H1 (cell line): ENCODE measurements at regions not wholly inside any gene's neighbourhood (a gene's known extent, or its start where the extent isn't known, plus 50 kb on each side); places are given as distances from the start of the nearest gene placed in this dataset.
A peak's percentile ranks its signal among the peaks of the same experiment; 100 is the strongest.

ENCODE experiments used
- ATF2 ChIP-seq: IDR thresholded peaks from 2 replicates; pipeline ENCODE4 v1.6.1; 2012; ENCODE audit warnings: low read length, inconsistent platforms
- CBX5 ChIP-seq: fragments of 300-800, 300-1000 bp; sonication (generic); IDR thresholded peaks from 2 replicates; pipeline ENCODE4 v1.7.1; 2016; ENCODE audit warnings: antibody characterized with exemption, low read length, low read depth
- CBX8 ChIP-seq: fragments of 300-800, 300-1000 bp; sonication (generic); IDR thresholded peaks from 2 replicates; pipeline ENCODE4 v1.7.1; 2016; ENCODE audit warnings: low read depth, low read length, borderline replicate concordance
- CREB1 ChIP-seq: IDR thresholded peaks from 2 replicates; pipeline ENCODE4 v1.6.1; 2012; ENCODE audit warnings: inconsistent platforms
- EP300 ChIP-seq, 2 experiments: IDR thresholded peaks; 1 replicate in 1 of 2; 2 replicates in 1 of 2; pipeline ENCODE4 v1.6.1; 2011 to 2012; ENCODE audit warnings: low read depth in 2 of 2, low read length in 2 of 2, mild to moderate bottlenecking in 2 of 2, borderline replicate concordance in 1 of 2, inconsistent platforms in 1 of 2, moderate library complexity in 1 of 2
- GABPA ChIP-seq: IDR thresholded peaks from 2 replicates; pipeline ENCODE4 v1.6.1; 2011; ENCODE audit warnings: mild to moderate bottlenecking, low read length, moderate library complexity, borderline replicate concordance; ENCODE audit not compliant: insufficient read depth
- GTF2F1 ChIP-seq: IDR thresholded peaks from 2 replicates; pipeline ENCODE4 v1.6.1; 2012; ENCODE audit warnings: low read depth, low read length, improper control_type of control experiment, borderline replicate concordance
- JUN ChIP-seq: IDR thresholded peaks from 2 replicates; pipeline ENCODE4 v1.6.1; 2011; ENCODE audit warnings: low read depth, mild to moderate bottlenecking, improper control_type of control experiment, low read length
- KDM1A ChIP-seq: fragments of 200-600, 300-600 bp; sonication (generic); IDR thresholded peaks from 2 replicates; pipeline ENCODE4 v1.7.1; 2016; ENCODE audit warnings: mild to moderate bottlenecking, low read length, borderline replicate concordance
- KDM4A ChIP-seq: IDR thresholded peaks from one replicate; pipeline ENCODE4 v1.7.1; 2012; ENCODE audit warnings: low read depth, mild to moderate bottlenecking, moderate library complexity, low read length, inconsistent platforms; ENCODE audit not compliant: severe bottlenecking
- KDM5A ChIP-seq: fragments of 200-600 bp; IDR thresholded peaks from 2 replicates; pipeline ENCODE4 v1.7.1; 2012; ENCODE audit warnings: mild to moderate bottlenecking, low read length, inconsistent platforms, mixed read lengths
- MAFK ChIP-seq: IDR thresholded peaks from 2 replicates; pipeline ENCODE4 v1.6.1; 2012; ENCODE audit warnings: low read depth, mild to moderate bottlenecking, improper control_type of control experiment, low read length
- NANOG ChIP-seq: IDR thresholded peaks from 2 replicates; pipeline ENCODE4 v1.6.1; 2011; ENCODE audit warnings: low read length, low read depth, mild to moderate bottlenecking, inconsistent platforms; ENCODE audit not compliant: insufficient read depth, poor library complexity, severe bottlenecking
- NRF1 ChIP-seq: IDR thresholded peaks from 2 replicates; pipeline ENCODE4 v1.6.1; 2011; ENCODE audit warnings: mild to moderate bottlenecking, low read depth, low read length, improper control_type of control experiment
- POLR2A ChIP-seq, 2 experiments: IDR thresholded peaks; 1 replicate in 1 of 2; 2 replicates in 1 of 2; pipeline ENCODE4 v1.6.1; 2011; ENCODE audit warnings: low read depth in 2 of 2, low read length in 2 of 2, mild to moderate bottlenecking in 2 of 2; ENCODE audit errors: control extremely low read depth in 1 of 2
- RBBP5 ChIP-seq: IDR thresholded peaks from 2 replicates; pipeline ENCODE4 v1.7.1; 2012; ENCODE audit warnings: low read depth, mild to moderate bottlenecking, inconsistent platforms, low read length, moderate library complexity, borderline replicate concordance
- RFX5 ChIP-seq: IDR thresholded peaks from 2 replicates; pipeline ENCODE4 v1.6.1; 2011; ENCODE audit warnings: low read depth, low read length, improper control_type of control experiment, borderline replicate concordance
- SIX5 ChIP-seq: IDR thresholded peaks from 2 replicates; pipeline ENCODE4 v1.6.1; 2011; ENCODE audit warnings: mild to moderate bottlenecking, low read depth, low read length
- TBP ChIP-seq: IDR thresholded peaks from 2 replicates; pipeline ENCODE4 v1.6.1; 2011; ENCODE audit warnings: low read depth, low read length, improper control_type of control experiment
- TEAD4 ChIP-seq: IDR thresholded peaks from 2 replicates; pipeline ENCODE4 v1.6.1; 2012; ENCODE audit warnings: low read depth, low read length, inconsistent platforms, mixed read lengths
- USF2 ChIP-seq: IDR thresholded peaks from 2 replicates; pipeline ENCODE4 v1.6.1; 2011; ENCODE audit warnings: low read length, improper control_type of control experiment
- YY1 ChIP-seq: IDR thresholded peaks from 2 replicates; pipeline ENCODE4 v1.6.1; 2011; ENCODE audit warnings: low read depth, mild to moderate bottlenecking, low read length

- TF ChIP-seq USF2, result no peak
- no peak for TF ChIP-seq NRF1
- no peak for TF ChIP-seq KDM1A
- TF ChIP-seq NANOG, result no peak
- no peak for TF ChIP-seq YY1
- no peak for TF ChIP-seq ATF2
- peak; percentile 94 for TF ChIP-seq KDM4A
- TF ChIP-seq JUN, result no peak
- peak; percentile 64; the same call in 1 of the 2 replicates for TF ChIP-seq GABPA
- no peak for TF ChIP-seq CBX5
- peak; percentile 96 to 97 for TF ChIP-seq POLR2A (IDR thresholded peaks at IDR 0.05; ENCODE audit: control extremely low read depth in 1 of 2, low read depth in 2 of 2, low read length in 2 of 2)
- no peak for TF ChIP-seq CBX8
- no peak for TF ChIP-seq GTF2F1
- TF ChIP-seq TBP, result peak; percentile 70; the same call in 1 of the 2 replicates
- peak; percentile 96 for TF ChIP-seq RBBP5
- TF ChIP-seq SIX5, result no peak
- TF ChIP-seq KDM5A, result peak; percentile 58; the same call in 1 of the 2 replicates
- no peak for TF ChIP-seq RFX5
- no peak for TF ChIP-seq TEAD4
- no peak for TF ChIP-seq MAFK
- peak in 1 of 2 experiments; percentile 10; a peak in 1 of 3 replicates for TF ChIP-seq EP300 (IDR thresholded peaks at IDR 0.05; ENCODE audit: borderline replicate concordance in 1 of 2, low read depth in 2 of 2, low read length in 2 of 2)
- TF ChIP-seq CREB1, result peak; percentile 93
Observed at GRCh38 chr15:62389885-62390790, 225.1 kb upstream of the C2CD4B start, which contains the start of gene TLN2 (continued).
